AG04449 (cell line): ENCODE measurements at regions not wholly inside any gene's neighbourhood (a gene's known extent, or its start where the extent isn't known, plus 50 kb on each side); places are given as distances from the start of the nearest gene placed in this dataset.

ENCODE experiments used
- CTCF ChIA-PET: fragments of 350-600 bp; formaldehyde crosslinking; extraction: SDS; loops from one replicate; lab custom pipeline; 2021; ENCODE audit warnings: antibody characterized with exemption; lab: Yijun Ruan, JAX
- POLR2A ChIA-PET: fragments of 400-600, 350-600 bp; formaldehyde crosslinking; extraction: SDS; loops from one replicate; lab custom pipeline; 2020; ENCODE audit warnings: antibody characterized with exemption, inconsistent platforms; lab: Yijun Ruan, JAX
- DNase-seq: peaks from one replicate; pipeline ENCODE4 v3.0.0-alpha.2; 2010; ENCODE audit warnings: low read depth, low spot score
- H3K4me3 ChIP-seq: 2 replicates; pipeline ENCODE4 v1.5.1; 2011; ENCODE audit warnings: low read depth, mild to moderate bottlenecking, control low read depth, low read length
- TF ChIP-seq, protein P1 (sequence below): IDR thresholded peaks from one replicate; pipeline ENCODE4 v1.5.1; 2011; ENCODE audit warnings: mild to moderate bottlenecking, moderate library complexity, low read length, control low read depth, inconsistent platforms; ENCODE audit not compliant: insufficient read depth; ENCODE audit errors: missing control alignments

DNA sequence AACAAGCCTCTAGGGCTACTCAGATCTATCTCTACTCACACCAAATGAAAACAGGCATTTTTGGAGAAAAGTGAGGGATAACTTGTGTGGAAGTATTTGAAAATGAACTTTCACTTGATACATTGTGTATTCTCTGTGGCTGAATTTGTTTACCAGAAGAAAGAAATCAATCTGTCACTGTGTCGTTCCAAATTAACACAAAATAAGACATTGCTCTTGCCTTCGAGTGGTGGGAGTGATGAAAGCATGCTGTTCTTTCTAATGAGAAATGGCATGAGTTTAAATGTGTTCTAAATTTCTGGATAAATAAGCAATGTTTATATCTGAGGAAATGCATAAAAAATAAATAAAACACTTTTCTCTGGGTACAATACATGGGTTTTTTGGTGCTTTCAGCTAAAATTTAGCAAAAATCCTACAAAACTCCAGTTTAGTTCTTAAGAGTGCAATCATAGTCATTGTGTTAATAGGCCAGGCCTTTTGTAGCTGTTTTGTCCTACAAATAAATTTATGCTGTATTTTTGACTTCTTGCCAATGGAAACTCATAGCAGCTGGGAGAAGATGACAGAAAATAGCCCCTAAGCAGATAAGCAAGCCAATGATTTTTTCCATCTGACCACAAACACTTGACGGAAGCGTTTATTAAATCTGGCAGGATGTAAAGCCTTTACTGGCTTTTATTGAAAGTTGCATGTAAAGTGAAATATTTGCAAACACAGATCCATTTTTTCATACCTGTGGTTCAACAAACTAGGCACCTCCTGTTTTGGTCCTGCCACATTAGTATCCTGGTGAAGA, 1064.1 kb upstream of the GHITM start:
- CTCF ChIA-PET = no interaction called here
- TF ChIP-seq, protein P1, sequence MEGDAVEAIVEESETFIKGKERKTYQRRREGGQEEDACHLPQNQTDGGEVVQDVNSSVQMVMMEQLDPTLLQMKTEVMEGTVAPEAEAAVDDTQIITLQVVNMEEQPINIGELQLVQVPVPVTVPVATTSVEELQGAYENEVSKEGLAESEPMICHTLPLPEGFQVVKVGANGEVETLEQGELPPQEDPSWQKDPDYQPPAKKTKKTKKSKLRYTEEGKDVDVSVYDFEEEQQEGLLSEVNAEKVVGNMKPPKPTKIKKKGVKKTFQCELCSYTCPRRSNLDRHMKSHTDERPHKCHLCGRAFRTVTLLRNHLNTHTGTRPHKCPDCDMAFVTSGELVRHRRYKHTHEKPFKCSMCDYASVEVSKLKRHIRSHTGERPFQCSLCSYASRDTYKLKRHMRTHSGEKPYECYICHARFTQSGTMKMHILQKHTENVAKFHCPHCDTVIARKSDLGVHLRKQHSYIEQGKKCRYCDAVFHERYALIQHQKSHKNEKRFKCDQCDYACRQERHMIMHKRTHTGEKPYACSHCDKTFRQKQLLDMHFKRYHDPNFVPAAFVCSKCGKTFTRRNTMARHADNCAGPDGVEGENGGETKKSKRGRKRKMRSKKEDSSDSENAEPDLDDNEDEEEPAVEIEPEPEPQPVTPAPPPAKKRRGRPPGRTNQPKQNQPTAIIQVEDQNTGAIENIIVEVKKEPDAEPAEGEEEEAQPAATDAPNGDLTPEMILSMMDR = no peak
- POLR2A ChIA-PET = no interaction called here
- H3K4me3 ChIP-seq = no peak overlapping the region
- DNase-seq = no peak

DNA sequence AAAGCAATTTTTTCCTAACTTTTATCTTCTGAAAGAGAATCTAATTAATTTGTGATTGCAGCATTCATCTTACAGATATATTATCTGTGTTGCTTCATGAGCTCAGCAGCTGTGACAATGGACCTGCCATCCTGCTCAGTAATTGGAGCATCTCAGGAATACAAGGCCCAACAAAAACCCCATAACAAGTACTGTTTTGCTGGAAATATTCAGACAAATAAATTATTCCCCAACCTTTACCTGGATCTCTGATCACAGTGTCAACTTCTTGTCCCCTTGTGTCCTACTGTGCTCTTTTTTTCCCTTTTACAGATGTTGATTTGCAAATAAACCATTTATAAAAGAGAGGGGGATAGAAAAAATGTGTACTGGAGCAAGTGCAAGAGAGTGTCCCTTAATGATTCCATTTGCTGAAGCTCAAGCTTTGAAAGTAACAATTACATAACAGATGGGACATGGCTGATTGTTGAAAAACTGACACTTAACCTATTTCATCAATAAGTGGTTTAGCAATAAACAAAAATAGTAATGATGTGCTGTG, 1063.4 kb upstream of the GHITM start:
- ChIA-PET POLR2A (no interaction called here), CTCF (no interaction called here)
- DNase-seq = no peak
- TF ChIP-seq, protein P1 = no peak
- H3K4me3 ChIP-seq = no peak overlapping the region

DNA sequence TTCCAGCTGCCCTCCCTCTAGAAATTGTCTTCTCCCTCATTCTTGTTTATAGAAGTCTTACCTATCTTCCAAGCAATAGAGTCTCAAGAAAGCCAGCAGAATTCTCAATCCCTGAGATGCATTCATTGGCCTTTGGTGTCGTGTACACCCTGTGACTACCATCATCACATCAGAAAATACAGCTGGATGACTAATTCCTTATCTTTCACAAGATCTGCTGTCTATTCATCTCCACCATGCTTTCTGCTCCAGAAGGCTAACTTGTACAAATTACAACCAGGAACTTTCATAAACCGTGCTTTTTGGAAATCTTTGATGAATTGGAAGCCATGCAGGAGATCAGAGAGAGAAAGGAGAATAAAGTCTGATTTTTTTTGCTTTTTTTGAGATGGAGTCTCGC, 1062.9 kb upstream of the GHITM start:
- ChIA-PET CTCF (no interaction called here), POLR2A (no interaction called here)
- TF ChIP-seq, protein P1 = no peak
- H3K4me3 ChIP-seq = no peak overlapping the region
- no peak for DNase-seq

DNA sequence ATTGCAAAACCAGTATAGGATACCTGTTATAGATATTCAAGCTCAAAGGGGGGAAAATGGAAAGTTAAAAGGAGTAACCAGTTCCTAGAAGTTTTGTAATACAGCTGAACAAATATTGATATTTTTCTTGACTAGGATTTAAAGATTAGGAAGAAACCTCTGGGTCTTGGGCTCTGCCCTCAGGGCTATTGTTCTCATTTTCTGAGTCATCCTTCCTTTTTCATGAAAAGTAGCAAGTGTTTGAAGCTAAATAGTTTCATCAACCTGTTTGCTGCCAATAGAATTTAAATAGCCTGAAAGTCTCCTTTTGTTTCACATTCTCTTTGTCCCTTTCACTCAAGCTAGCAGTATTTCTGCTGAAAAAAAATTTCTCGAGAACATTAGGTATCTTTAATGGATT, 1061.1 kb upstream of the GHITM start:
- TF ChIP-seq, protein P1 = no peak
- POLR2A ChIA-PET = no interaction called here
- no peak overlapping the region for H3K4me3 ChIP-seq
- CTCF ChIA-PET = no interaction called here
- DNase-seq = no peak

- TF ChIP-seq, protein P1 = no peak
- H3K4me3 ChIP-seq = no peak overlapping the region
- no peak for DNase-seq
- ChIA-PET CTCF (no interaction called here), POLR2A (no interaction called here)
Observed at GRCh38 chr10:83078645-83079044, 1060.7 kb upstream of the GHITM start.

DNA sequence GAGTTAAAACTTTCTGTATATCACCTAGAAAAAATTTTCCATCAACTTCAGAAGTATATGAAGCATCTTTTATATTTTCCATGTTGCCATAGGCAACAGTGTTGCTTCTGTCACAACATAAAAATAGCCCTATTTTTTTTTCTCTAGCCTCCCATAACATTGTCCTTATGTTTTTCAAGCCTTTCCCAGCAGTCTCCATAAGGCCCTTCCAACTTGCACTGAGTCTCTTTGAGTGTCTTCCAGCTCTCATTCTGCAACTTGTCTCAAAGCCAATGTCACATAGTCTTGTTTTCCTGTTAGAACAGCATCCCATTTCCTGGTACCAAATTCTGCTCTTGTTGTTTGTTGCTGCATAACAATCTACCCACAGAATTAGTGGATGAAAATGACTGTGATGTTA, 1055.5 kb upstream of the GHITM start:
- ChIA-PET CTCF (no interaction called here), POLR2A (no interaction called here)
- no peak overlapping the region for H3K4me3 ChIP-seq
- no peak for DNase-seq
- TF ChIP-seq, protein P1 = no peak
